Naive B cell (primary cell): ENCODE measurements at regions not wholly inside any gene's neighbourhood (a gene's known extent, or its start where the extent isn't known, plus 50 kb on each side); places are given as distances from the start of the nearest gene placed in this dataset.
"Not testable (repeated sequence)": the region's sequence is repeated elsewhere in the genome, so short reads cannot be mapped to it uniquely, and the experiment has no call there.

Source experiments
- ATAC-seq, 2 donors: fragments of 150-1000 bp; cut with Tn5 transposase; 2 replicates each; pipeline ENCODE4 v1.10.0; 2021; ENCODE audit warnings: low read depth in 2 of 2, mild to moderate bottlenecking in 2 of 2, moderate library complexity in 2 of 2
- DNase-seq: peaks from one replicate; pipeline ENCODE4 v3.0.0; 2022
- H3K27ac Mint-ChIP-seq, 6 donors: one replicate each; pipeline ENCODE4 v1.8.0; 2020 to 2022; ENCODE audit warnings: mild to moderate bottlenecking in 6 of 6, mixed read lengths in 6 of 6, moderate library complexity in 5 of 6, inconsistent platforms in 2 of 6
- H3K27me3 Mint-ChIP-seq, 3 donors: one replicate each; pipeline ENCODE4 v1.8.0; 2021 to 2022; ENCODE audit warnings: mixed read lengths in 3 of 3, mild to moderate bottlenecking in 1 of 3
- H3K36me3 Mint-ChIP-seq, 2 donors: one replicate each; pipeline ENCODE4 v1.8.0; 2020 to 2022; ENCODE audit warnings: mixed read lengths in 2 of 2, inconsistent platforms in 1 of 2, mild to moderate bottlenecking in 1 of 2
- H3K4me1 Mint-ChIP-seq, 3 donors: one replicate each; pipeline ENCODE4 v1.8.0; 2020 to 2022; ENCODE audit warnings: mixed read lengths in 3 of 3, inconsistent platforms in 1 of 3, mild to moderate bottlenecking in 1 of 3, moderate library complexity in 1 of 3
- H3K4me3 Mint-ChIP-seq, 8 donors: one replicate each; pipeline ENCODE4 v1.8.0; 2020 to 2022; ENCODE audit warnings: mild to moderate bottlenecking in 8 of 8, mixed read lengths in 8 of 8, moderate library complexity in 8 of 8, inconsistent platforms in 2 of 8
- H3K9me3 Mint-ChIP-seq, 7 donors: one replicate each; pipeline ENCODE4 v1.8.0; 2020 to 2022; ENCODE audit warnings: mixed read lengths in 7 of 7, mild to moderate bottlenecking in 5 of 7, inconsistent platforms in 2 of 7, moderate library complexity in 1 of 7

DNA sequence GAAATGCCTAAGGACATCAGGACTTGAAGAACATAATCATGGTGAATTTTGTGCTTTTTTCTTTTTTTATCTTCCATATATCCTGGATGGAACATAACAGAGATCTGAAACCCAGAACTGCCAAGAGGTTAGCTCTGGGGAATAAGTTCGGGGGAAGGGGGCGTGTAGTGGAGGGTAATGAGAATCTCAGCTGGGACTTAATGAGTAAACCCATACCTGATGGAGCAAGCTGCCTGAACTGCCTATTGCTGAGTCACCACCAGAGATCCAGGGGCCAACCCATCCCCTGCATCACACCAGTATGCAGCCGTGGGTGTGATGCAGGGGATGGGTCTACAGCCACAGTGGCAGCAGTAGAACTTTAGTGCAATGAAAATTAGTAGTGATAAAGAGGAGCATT is 267.1 kb downstream of the ZFY start:
- H3K4me3 Mint-ChIP-seq, H3K27ac Mint-ChIP-seq, ATAC-seq, H3K9me3 Mint-ChIP-seq, H3K27me3 Mint-ChIP-seq, H3K4me1 Mint-ChIP-seq, DNase-seq, H3K36me3 Mint-ChIP-seq: not testable (repeated sequence)

DNA sequence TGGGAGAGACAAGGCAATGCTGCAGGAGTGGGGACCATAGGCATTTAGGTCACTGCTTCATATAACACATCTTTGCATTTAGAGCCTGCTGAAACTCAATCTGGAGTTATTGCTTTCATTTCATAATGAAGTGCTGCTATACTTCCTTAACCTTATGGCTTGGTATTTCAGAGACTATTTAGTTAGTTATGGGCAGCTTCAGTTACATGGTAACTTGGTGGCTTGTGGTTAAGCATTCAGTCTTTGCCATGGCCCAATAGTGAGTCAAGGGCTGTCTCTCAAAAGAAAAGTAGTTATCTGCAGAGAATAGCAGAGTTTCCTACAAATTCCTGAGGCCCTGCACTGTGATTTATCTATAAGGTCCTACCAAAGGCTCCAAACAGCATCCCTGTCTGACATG is 271.6 kb downstream of the ZFY start:
- not testable (repeated sequence) for H3K4me1 Mint-ChIP-seq, DNase-seq, H3K36me3 Mint-ChIP-seq, H3K27ac Mint-ChIP-seq, ATAC-seq, H3K27me3 Mint-ChIP-seq, H3K4me3 Mint-ChIP-seq, H3K9me3 Mint-ChIP-seq

- DNase-seq, H3K9me3 Mint-ChIP-seq, H3K4me1 Mint-ChIP-seq, H3K27ac Mint-ChIP-seq, H3K4me3 Mint-ChIP-seq, H3K36me3 Mint-ChIP-seq, H3K27me3 Mint-ChIP-seq, ATAC-seq: not testable (repeated sequence)
These were observed 278.0 kb downstream of the ZFY start for GRCh38 chrY:3213183-3213582.

DNA sequence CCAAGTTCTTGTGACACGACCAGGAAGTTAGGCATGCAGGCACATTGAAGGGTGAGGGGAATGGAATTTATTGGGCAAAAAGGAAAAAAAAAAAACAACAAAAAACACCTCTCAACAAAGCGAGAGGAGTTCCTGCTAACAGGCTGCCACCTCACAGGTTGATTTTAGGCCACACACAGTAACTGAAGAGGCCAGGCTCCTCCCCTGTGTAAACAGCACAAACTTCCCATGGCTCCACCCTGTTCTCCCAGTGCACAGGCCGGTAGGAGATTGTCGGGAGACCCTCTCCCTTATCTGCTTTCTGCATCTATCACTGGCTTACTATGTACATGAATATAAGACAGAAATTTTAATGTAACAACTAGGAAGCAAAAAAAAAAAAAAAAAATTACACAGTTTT is 283.0 kb downstream of the ZFY start:
- DNase-seq, ATAC-seq, H3K36me3 Mint-ChIP-seq, H3K4me1 Mint-ChIP-seq, H3K27ac Mint-ChIP-seq, H3K4me3 Mint-ChIP-seq, H3K27me3 Mint-ChIP-seq, H3K9me3 Mint-ChIP-seq: not testable (repeated sequence)

DNA sequence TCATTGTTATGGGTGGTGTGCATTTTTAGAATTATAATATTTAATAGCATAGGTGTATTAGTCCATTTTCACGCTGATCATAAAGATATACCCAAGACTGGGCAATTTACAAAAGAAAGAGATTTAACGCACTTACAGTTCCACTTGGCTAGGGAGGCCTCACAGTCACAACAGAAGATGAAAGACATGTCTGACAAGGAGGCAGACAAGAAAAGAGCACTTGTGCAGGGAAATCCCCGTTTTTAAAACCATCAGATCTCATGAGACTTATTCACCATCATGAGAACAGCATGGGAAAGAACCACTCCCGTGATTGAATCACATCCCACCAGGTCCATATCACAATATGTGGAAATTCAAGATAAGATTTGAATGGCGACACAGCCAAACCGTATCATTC is 283.4 kb downstream of the ZFY start:
- not testable (repeated sequence) for H3K27me3 Mint-ChIP-seq, H3K4me1 Mint-ChIP-seq, DNase-seq, H3K4me3 Mint-ChIP-seq, H3K36me3 Mint-ChIP-seq, H3K9me3 Mint-ChIP-seq, H3K27ac Mint-ChIP-seq, ATAC-seq

DNA sequence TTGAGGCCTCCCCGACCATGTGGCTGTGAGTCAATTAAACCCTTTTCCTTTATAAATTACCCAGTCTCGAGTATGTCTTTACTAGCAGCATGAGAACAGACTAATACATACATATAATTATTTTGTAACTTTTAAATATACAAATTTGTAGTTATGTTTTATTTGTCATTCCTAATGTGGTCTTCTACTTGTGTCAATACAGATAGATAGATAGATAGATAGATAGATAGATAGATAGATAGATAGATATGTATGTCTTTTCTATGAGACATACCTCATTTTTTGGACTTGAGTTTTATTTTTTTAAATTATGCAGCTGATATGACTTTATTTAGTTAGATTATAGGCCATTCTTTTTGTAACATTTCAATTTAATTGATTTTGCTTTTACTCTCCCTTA is 316.0 kb upstream of the TGIF2LY start:
- not testable (repeated sequence) for H3K36me3 Mint-ChIP-seq, ATAC-seq, H3K9me3 Mint-ChIP-seq, H3K27ac Mint-ChIP-seq, H3K4me1 Mint-ChIP-seq, H3K4me3 Mint-ChIP-seq, H3K27me3 Mint-ChIP-seq, DNase-seq

DNA sequence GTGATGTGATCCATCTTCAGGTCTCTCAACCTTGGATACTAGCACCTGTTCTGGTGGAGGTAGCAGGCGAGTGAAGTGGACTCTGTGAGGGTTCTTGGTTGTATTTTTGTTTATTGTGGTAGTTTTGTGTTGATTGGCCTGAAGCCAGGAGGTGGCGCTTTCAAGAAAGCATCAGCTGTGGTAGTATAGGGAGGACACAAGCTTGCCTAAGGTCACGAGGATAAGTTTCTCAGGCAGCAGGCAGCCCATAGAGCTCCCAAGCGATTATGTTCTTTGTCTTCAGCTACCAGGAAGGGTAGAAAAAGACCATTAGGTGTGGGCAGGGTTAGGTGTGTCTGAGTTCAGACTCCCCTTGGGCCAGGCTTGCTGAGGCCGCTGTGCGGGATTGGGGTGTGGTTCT is 290.8 kb upstream of the TGIF2LY start:
- not testable (repeated sequence) for H3K4me3 Mint-ChIP-seq, H3K9me3 Mint-ChIP-seq, H3K27ac Mint-ChIP-seq, H3K36me3 Mint-ChIP-seq, H3K4me1 Mint-ChIP-seq, DNase-seq, ATAC-seq, H3K27me3 Mint-ChIP-seq

- H3K9me3 Mint-ChIP-seq, H3K27me3 Mint-ChIP-seq, H3K27ac Mint-ChIP-seq, H3K4me3 Mint-ChIP-seq, DNase-seq, H3K36me3 Mint-ChIP-seq, H3K4me1 Mint-ChIP-seq, ATAC-seq: not testable (repeated sequence)
These were observed 281.6 kb upstream of the TGIF2LY start for GRCh38 chrY:3297235-3297634.

DNA sequence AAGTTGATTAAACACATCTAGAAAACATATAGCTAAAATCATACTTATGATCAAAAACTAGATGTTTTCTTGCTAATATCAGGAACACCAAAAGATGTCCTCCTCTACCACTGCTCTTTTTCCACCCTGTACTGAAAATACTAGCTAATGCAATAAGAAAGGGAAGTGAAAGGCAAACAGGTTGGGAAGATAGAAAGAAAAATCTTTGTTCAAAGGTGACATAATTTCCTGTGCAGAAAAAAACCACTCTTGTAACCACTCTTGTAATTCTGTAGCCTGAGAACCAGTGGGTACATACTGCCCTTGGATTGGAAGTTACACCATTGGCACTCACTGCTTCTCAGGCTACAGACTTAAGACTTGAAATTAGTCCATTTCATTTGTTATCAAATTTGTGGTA is 258.9 kb upstream of the TGIF2LY start:
- ATAC-seq, H3K36me3 Mint-ChIP-seq, H3K9me3 Mint-ChIP-seq, H3K27ac Mint-ChIP-seq, DNase-seq, H3K4me1 Mint-ChIP-seq, H3K4me3 Mint-ChIP-seq, H3K27me3 Mint-ChIP-seq: not testable (repeated sequence)

DNA sequence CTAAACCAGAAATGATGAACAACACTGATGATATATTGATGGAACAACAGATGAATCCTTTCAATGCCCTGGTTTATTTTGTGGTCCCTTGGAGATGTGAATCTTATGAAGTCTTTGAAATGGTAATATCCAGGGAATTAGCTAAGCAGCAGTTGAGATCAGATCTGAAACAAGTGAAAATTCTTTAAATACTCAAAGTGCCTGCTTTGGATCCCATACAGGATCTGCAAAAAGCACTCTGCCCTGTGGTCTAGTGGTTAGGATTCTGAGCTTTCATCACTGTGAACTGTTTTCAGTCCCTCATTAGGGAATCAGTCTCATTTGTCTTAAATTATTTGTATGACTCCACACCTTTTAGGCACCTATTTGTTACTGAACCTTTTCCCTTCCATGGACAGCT is 211.3 kb upstream of the TGIF2LY start:
- not testable (repeated sequence) for H3K27ac Mint-ChIP-seq, H3K27me3 Mint-ChIP-seq, H3K9me3 Mint-ChIP-seq, DNase-seq, H3K4me3 Mint-ChIP-seq, H3K4me1 Mint-ChIP-seq, ATAC-seq, H3K36me3 Mint-ChIP-seq

GRCh38 chrY:3368459-3368858 is 210.4 kb upstream of the TGIF2LY start:
- H3K27ac Mint-ChIP-seq, DNase-seq, H3K4me1 Mint-ChIP-seq, H3K9me3 Mint-ChIP-seq, H3K36me3 Mint-ChIP-seq, H3K27me3 Mint-ChIP-seq, H3K4me3 Mint-ChIP-seq, ATAC-seq: not testable (repeated sequence)

- not testable (repeated sequence) for H3K4me1 Mint-ChIP-seq, H3K9me3 Mint-ChIP-seq
These were observed 187.4 kb upstream of the TGIF2LY start for GRCh38 chrY:3391508-3391907.

GRCh38 chrY:3404241-3404640 is 174.6 kb upstream of the TGIF2LY start:
- H3K9me3 Mint-ChIP-seq, H3K27me3 Mint-ChIP-seq, H3K4me1 Mint-ChIP-seq, ATAC-seq, H3K4me3 Mint-ChIP-seq, H3K27ac Mint-ChIP-seq, H3K36me3 Mint-ChIP-seq, DNase-seq: not testable (repeated sequence)

More at GRCh38 chrY:3391508-3391907, 187.4 kb upstream of the TGIF2LY start:
- not testable (repeated sequence) for H3K4me3 Mint-ChIP-seq, H3K27ac Mint-ChIP-seq, H3K36me3 Mint-ChIP-seq, H3K27me3 Mint-ChIP-seq, DNase-seq, ATAC-seq

DNA sequence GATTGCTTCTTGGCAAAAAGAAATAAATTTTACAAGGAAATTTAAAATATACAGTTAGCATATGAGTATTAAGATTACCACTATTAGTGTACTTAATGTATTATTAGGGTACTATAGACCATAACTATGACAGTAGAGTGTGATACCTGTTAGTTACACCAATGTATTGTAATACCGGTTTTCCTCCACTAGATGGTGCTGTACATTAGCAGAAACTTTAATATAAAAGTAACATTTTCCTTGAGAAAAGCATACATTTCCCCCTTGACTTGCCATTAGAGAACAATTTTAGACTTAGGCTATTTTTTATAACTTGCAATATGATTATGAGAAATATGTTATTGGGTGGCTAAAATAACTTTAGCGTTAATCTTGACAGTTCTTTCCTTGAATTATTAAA is 173.3 kb upstream of the TGIF2LY start:
- H3K4me1 Mint-ChIP-seq, H3K4me3 Mint-ChIP-seq, DNase-seq, H3K27ac Mint-ChIP-seq, ATAC-seq, H3K9me3 Mint-ChIP-seq, H3K36me3 Mint-ChIP-seq, H3K27me3 Mint-ChIP-seq: not testable (repeated sequence)

GRCh38 chrY:3406896-3407452 is 171.9 kb upstream of the TGIF2LY start:
- not testable (repeated sequence) for H3K27me3 Mint-ChIP-seq, H3K36me3 Mint-ChIP-seq, H3K27ac Mint-ChIP-seq, DNase-seq, H3K4me1 Mint-ChIP-seq, H3K4me3 Mint-ChIP-seq, H3K9me3 Mint-ChIP-seq, ATAC-seq
